GM12878 (cell line): ENCODE measurements at regions not wholly inside any gene's neighbourhood (a gene's known extent, or its start where the extent isn't known, plus 50 kb on each side); places are given as distances from the start of the nearest gene placed in this dataset.

Experiments
- ATAC-seq: fragments of 200-7000 bp; cut with Tn5 transposase; 3 replicates; pipeline ENCODE4 v1.9.1; 2020; ENCODE audit warnings: mild to moderate bottlenecking, moderate library complexity
- BruUV-seq: library from RNA; stranded (reverse); fragments of 400-500 nt; replicated peaks from 2 replicates; lab custom pipeline; 2021; lab: Mats Ljungman, UMichigan
- CTCF ChIA-PET: fragments of 300-600 bp; sonication (Branson Sonifier 250); formaldehyde crosslinking; extraction: SDS; loops from one replicate; lab custom pipeline; 2021; ENCODE audit warnings: inconsistent platforms; lab: Yijun Ruan, JAX
- POLR2A ChIA-PET: fragments of 350-600 bp; formaldehyde crosslinking; extraction: SDS; loops from one replicate; lab custom pipeline; 2021; ENCODE audit warnings: inconsistent platforms; lab: Charles Lee
- RAD21 ChIA-PET: fragments of 300-600 bp; sonication (Branson Sonifier 250); formaldehyde crosslinking; loops from one replicate; lab custom pipeline; 2023; ENCODE audit warnings: antibody characterized with exemption; ENCODE audit not compliant: unreplicated experiment; lab: Charles Lee
- SMC1A ChIA-PET: fragments of 300-600 bp; sonication (Branson Sonifier 250); formaldehyde crosslinking; loops from one replicate; lab custom pipeline; 2023; ENCODE audit not compliant: unreplicated experiment, uncharacterized antibody; lab: Charles Lee
- DNase-seq: peaks from one replicate; pipeline ENCODE4 v3.0.0-alpha.2; 2011; ENCODE audit warnings: low read depth, low spot score
- FAIRE-seq: peaks from 3 replicates; lab custom pipeline; 2011; peaks lifted over from hg19 to GRCh38; lab: Jason Lieb, UNC
- H2AFZ ChIP-seq: 2 replicates; pipeline ENCODE4 v1.6.0; 2011; ENCODE audit warnings: low read depth, low read length, control low read depth; ENCODE audit not compliant: control insufficient read depth
- H3K27ac ChIP-seq: 2 replicates; pipeline ENCODE4 v1.5.1; 2011; ENCODE audit warnings: control low read depth; ENCODE audit not compliant: control insufficient read depth, insufficient read depth
- H3K27me3 ChIP-seq, 2 experiments: replicated peaks in 1 of 2; 2 replicates each; pipeline versions ENCODE4 v1.6.0 to v1.6.1; 2011; ENCODE audit warnings: low read length in 1 of 2; ENCODE audit not compliant: control insufficient read depth in 2 of 2, insufficient read depth in 2 of 2
- H3K36me3 ChIP-seq, 2 experiments: 2 replicates each; pipeline ENCODE4 v1.5.1; 2011; ENCODE audit warnings: low read length in 1 of 2; ENCODE audit not compliant: control insufficient read depth in 2 of 2, insufficient read depth in 2 of 2
- H3K4me1 ChIP-seq: 2 replicates; pipeline ENCODE4 v1.6.1; 2011; ENCODE audit warnings: mild to moderate bottlenecking, low read length, moderate library complexity, mixed read lengths; ENCODE audit not compliant: control insufficient read depth, insufficient read depth
- H3K4me2 ChIP-seq: 2 replicates; pipeline ENCODE4 v1.6.0; 2011; ENCODE audit warnings: control low read depth; ENCODE audit not compliant: control insufficient read depth, insufficient read depth
- H3K4me3 ChIP-seq: fragments of 200-600 bp; sonication (generic); 2 replicates; pipeline ENCODE4 v1.5.1; 2016
- H3K79me2 ChIP-seq: 2 replicates; pipeline ENCODE4 v1.6.0; 2011; ENCODE audit warnings: low read length; ENCODE audit not compliant: control insufficient read depth, insufficient read depth
- H3K9ac ChIP-seq: 2 replicates; pipeline ENCODE4 v1.8.0; 2011; ENCODE audit warnings: low read length, control low read depth, mixed read lengths; ENCODE audit not compliant: control insufficient read depth, insufficient read depth
- H3K9me3 ChIP-seq: replicated peaks from 3 replicates; pipeline ENCODE4 v1.5.1; 2011; ENCODE audit warnings: mild to moderate bottlenecking, low read length; ENCODE audit not compliant: control insufficient read depth, insufficient read depth
- H4K20me1 ChIP-seq: 2 replicates; pipeline ENCODE4 v1.6.0; 2011; ENCODE audit not compliant: control insufficient read depth, insufficient read depth
- BCL3 ChIP-seq: IDR thresholded peaks from 2 replicates; pipeline ENCODE4 v1.6.1; 2011; ENCODE audit warnings: borderline replicate concordance, low read depth, mild to moderate bottlenecking, moderate library complexity, low read length; ENCODE audit not compliant: insufficient read depth, poor library complexity, severe bottlenecking
- BHLHE40 ChIP-seq, 2 experiments: fragments of 450-650 bp in 1 of 2; IDR thresholded peaks; 2 replicates each; pipeline ENCODE4 v1.6.1; 2011 to 2017; ENCODE audit warnings: low read depth in 2 of 2, borderline replicate concordance in 1 of 2, improper control_type of control experiment in 1 of 2, low read length in 1 of 2, mild to moderate bottlenecking in 1 of 2
- ESRRA ChIP-seq: IDR thresholded peaks from 2 replicates; pipeline ENCODE4 v1.6.1; 2012; ENCODE audit warnings: mild to moderate bottlenecking, low read length, improper control_type of control experiment
- GABPA ChIP-seq: IDR thresholded peaks from 2 replicates; pipeline ENCODE4 v1.6.1; 2014; ENCODE audit warnings: antibody characterized with exemption, low read depth, mild to moderate bottlenecking, inconsistent platforms
- LARP7 ChIP-seq: fragments of 450-650 bp; IDR thresholded peaks from 2 replicates; pipeline ENCODE4 v1.6.1; 2017; ENCODE audit warnings: mild to moderate bottlenecking
- MXI1 ChIP-seq: fragments of 150-350 bp; IDR thresholded peaks from 2 replicates; pipeline ENCODE4 v1.6.1; 2011; ENCODE audit warnings: low read depth, mild to moderate bottlenecking, inconsistent platforms, low read length, improper control_type of control experiment
- PKNOX1 ChIP-seq: fragments of 450-650 bp; IDR thresholded peaks from 2 replicates; pipeline ENCODE4 v1.6.1; 2016; ENCODE audit warnings: mild to moderate bottlenecking
- SP1 ChIP-seq: IDR thresholded peaks from one replicate; pipeline ENCODE4 v1.6.1; 2011; ENCODE audit warnings: low read depth, low read length
- SPI1 ChIP-seq: IDR thresholded peaks from 2 replicates; pipeline ENCODE4 v1.6.1; 2011; ENCODE audit warnings: low read depth, mild to moderate bottlenecking, low read length, moderate library complexity, borderline replicate concordance; ENCODE audit not compliant: insufficient read depth
- TCF7 ChIP-seq: IDR thresholded peaks from 2 replicates; pipeline ENCODE4 v1.6.1; 2014; ENCODE audit warnings: antibody characterized with exemption, borderline replicate concordance
- ZBED1 ChIP-seq: IDR thresholded peaks from 2 replicates; pipeline ENCODE4 v1.6.1; 2016; ENCODE audit warnings: borderline replicate concordance
- ZSCAN29 ChIP-seq: fragments of 450-650 bp; IDR thresholded peaks from 2 replicates; pipeline ENCODE4 v1.6.1; 2017; ENCODE audit warnings: mild to moderate bottlenecking, moderate library complexity
- WGBS: methylation state at CpG from one replicate; pipeline ENCODE4 v1.1.6; 2016; ENCODE audit warnings: low lambda C conversion rate; ENCODE audit not compliant: insufficient replicate concordance, insufficient coverage; ENCODE audit errors: missing lambda C conversion rate; 5-methylcytosine and 5-hydroxymethylcytosine counted together
- in situ Hi-C: fragments of 300-500 bp; cut with MboI; formaldehyde crosslinking; loops from 9 replicates; pipeline ENCODE4 v1.14.3; 2018; ENCODE audit warnings: mixed read lengths
- intact Hi-C: fragments of 100-400 bp; cut with micrococcal nuclease; formaldehyde crosslinking; loops from one replicate; pipeline ENCODE4 v1.14.2; 2022; ENCODE audit not compliant: unreplicated experiment
- TF ChIP-seq, protein P1 (sequence below), 3 experiments: IDR thresholded peaks in 2 of 3; conservative IDR thresholded peaks in 1 of 3; 2 replicates each; pipeline ENCODE4 v1.5.1; 2011; ENCODE audit warnings: low read depth in 3 of 3, low read length in 3 of 3, mild to moderate bottlenecking in 3 of 3, control low read depth in 2 of 3, moderate library complexity in 2 of 3, inconsistent platforms in 1 of 3, mixed read lengths in 1 of 3; ENCODE audit not compliant: control insufficient read depth in 2 of 3, insufficient read depth in 1 of 3; ENCODE audit errors: extremely low read depth in 1 of 3
- TF ChIP-seq, protein P2 (sequence below): fragments of 450-650 bp; IDR thresholded peaks from 2 replicates; pipeline ENCODE4 v1.6.1; 2018; ENCODE audit warnings: mild to moderate bottlenecking, low read depth, moderate library complexity; ENCODE audit not compliant: partially characterized antibody

DNA sequence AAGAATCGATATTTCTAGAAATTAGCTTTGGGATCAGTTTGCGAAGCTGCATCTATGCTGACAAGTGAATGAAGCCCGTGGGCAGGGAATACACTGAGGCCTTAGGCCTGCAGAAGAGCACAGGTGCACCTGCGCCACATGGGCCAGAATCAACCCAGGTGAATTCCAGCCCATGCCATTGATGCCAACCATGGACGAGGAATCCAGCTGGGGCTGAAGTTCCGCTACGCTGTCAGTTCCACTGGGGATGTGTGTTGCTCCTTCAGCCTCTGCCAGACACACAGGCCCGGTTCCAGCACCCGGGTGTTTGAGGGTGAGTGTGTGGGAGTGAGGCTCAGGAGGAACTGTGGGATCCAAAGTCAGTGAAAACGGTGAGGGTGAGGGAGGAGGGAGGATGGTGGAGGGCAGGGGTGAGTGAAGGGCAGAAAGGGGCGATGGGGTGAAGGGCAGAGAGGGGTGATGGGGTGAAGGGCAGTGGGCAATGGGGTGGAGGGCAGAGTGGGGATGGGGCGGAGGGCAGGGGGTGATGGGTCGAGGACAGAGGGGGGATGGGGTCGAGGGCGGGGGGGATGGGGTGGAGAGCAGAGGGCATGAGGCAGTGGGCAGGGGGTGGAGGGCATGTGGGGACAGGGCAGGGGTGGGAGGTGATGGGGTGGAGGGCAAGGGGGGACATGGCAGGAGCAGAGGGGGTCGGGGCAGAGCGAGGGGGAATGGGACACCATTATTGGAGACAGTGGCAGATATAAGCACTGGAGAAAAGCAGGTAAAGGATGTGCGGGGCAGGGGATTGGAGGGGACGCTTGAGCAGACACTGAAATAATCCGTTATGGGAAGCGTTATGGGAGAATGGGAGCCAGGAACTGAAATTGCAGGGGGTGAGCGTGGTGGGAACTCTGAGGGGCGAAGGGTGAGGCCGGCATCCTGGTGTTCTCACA, 931.6 kb downstream of the BRD1 start (continued):
- TF ChIP-seq BHLHE40 (IDR thresholded peaks at IDR 0.05; ENCODE audit: borderline replicate concordance in 1 of 2, low read depth in 2 of 2, low read length in 1 of 2) = no peak
- TF ChIP-seq TCF7 = no peak
- TF ChIP-seq SP1 = no peak
- no peak for TF ChIP-seq BCL3
- no peak for TF ChIP-seq PKNOX1

DNA sequence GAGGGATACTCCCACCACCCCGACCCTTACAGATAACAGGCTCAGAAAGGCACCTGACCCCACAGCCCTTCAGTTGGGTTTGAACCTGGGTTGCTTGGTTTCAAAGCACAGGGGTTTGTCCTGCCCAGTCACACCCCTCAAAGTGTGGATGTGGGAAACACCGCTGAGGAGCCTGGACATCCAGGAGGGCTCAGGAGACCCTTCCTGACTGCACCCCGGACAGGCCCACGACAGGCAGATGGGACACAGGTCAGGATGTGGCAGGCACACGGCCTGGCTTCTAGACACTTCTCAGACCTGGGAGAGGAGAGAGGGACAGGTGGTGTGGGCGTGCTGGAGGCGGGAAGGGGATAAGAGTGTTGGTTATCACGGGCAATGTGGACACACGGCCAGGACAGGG, 932.3 kb downstream of the BRD1 start:
- no peaks in the 10 kb centered on the region for H3K36me3 ChIP-seq
- POLR2A ChIA-PET = no interaction called here
- no peaks in the 10 kb centered on the region for H4K20me1 ChIP-seq
- no peak overlapping the region for H2AFZ ChIP-seq
- CTCF ChIA-PET = no interaction called here
- H3K79me2 ChIP-seq = no peaks in the 10 kb centered on the region
- H3K4me1 ChIP-seq = no peaks in the 10 kb centered on the region
- WGBS = 17% methylated on average over 9 of the region's 9 CpGs
- no peaks in the 10 kb centered on the region for H3K27me3 ChIP-seq
- H3K9me3 ChIP-seq = no peaks in the 10 kb centered on the region; the same call in 2 of the 3 replicates
- DNase-seq (no peak), FAIRE-seq (no peak), ATAC-seq (no peak)
- no peak overlapping the region for H3K4me2 ChIP-seq
- H3K4me3 ChIP-seq = no peak overlapping the region
- SMC1A ChIA-PET = no interaction called here
- RAD21 ChIA-PET = no interaction called here
- in situ Hi-C loops = no loop called here
- no TSS peak for BruUV-seq
- H3K27ac ChIP-seq = no peak overlapping the region
- intact Hi-C loops = no loop called here
- H3K9ac ChIP-seq = no peak overlapping the region
- TF ChIP-seq ESRRA (no peak), ZSCAN29 (no peak), LARP7 (no peak), SPI1 (no peak), ZBED1 (no peak), MXI1 (no peak), GABPA (no peak)
- TF ChIP-seq, protein P1, sequence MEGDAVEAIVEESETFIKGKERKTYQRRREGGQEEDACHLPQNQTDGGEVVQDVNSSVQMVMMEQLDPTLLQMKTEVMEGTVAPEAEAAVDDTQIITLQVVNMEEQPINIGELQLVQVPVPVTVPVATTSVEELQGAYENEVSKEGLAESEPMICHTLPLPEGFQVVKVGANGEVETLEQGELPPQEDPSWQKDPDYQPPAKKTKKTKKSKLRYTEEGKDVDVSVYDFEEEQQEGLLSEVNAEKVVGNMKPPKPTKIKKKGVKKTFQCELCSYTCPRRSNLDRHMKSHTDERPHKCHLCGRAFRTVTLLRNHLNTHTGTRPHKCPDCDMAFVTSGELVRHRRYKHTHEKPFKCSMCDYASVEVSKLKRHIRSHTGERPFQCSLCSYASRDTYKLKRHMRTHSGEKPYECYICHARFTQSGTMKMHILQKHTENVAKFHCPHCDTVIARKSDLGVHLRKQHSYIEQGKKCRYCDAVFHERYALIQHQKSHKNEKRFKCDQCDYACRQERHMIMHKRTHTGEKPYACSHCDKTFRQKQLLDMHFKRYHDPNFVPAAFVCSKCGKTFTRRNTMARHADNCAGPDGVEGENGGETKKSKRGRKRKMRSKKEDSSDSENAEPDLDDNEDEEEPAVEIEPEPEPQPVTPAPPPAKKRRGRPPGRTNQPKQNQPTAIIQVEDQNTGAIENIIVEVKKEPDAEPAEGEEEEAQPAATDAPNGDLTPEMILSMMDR (IDR thresholded peaks at IDR 0.05 in 2 of 3, conservative IDR thresholded peaks at IDR 0.05 in 1 of 3; ENCODE audit: control insufficient read depth in 2 of 3, extremely low read depth in 1 of 3, insufficient read depth in 1 of 3, low read depth in 3 of 3, low read length in 3 of 3) = no peak
- TF ChIP-seq, protein P2, sequence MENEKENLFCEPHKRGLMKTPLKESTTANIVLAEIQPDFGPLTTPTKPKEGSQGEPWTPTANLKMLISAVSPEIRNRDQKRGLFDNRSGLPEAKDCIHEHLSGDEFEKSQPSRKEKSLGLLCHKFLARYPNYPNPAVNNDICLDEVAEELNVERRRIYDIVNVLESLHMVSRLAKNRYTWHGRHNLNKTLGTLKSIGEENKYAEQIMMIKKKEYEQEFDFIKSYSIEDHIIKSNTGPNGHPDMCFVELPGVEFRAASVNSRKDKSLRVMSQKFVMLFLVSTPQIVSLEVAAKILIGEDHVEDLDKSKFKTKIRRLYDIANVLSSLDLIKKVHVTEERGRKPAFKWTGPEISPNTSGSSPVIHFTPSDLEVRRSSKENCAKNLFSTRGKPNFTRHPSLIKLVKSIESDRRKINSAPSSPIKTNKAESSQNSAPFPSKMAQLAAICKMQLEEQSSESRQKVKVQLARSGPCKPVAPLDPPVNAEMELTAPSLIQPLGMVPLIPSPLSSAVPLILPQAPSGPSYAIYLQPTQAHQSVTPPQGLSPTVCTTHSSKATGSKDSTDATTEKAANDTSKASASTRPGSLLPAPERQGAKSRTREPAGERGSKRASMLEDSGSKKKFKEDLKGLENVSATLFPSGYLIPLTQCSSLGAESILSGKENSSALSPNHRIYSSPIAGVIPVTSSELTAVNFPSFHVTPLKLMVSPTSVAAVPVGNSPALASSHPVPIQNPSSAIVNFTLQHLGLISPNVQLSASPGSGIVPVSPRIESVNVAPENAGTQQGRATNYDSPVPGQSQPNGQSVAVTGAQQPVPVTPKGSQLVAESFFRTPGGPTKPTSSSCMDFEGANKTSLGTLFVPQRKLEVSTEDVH = no peak
